Keratinocyte (primary cell): ENCODE measurements at regions not wholly inside any gene's neighbourhood (a gene's known extent, or its start where the extent isn't known, plus 50 kb on each side); places are given as distances from the start of the nearest gene placed in this dataset.

Experiments
- DNase-seq: peaks from one replicate; pipeline ENCODE4 v3.0.0-alpha.2; 2011; ENCODE audit warnings: low read depth, missing footprints, low spot score
- FAIRE-seq: peaks from 2 replicates; lab custom pipeline; 2011; peaks lifted over from hg19 to GRCh38; lab: Jason Lieb, UNC
- H2AFZ ChIP-seq: 2 replicates; pipeline ENCODE4 v1.6.0; 2012; ENCODE audit warnings: low read length, control low read depth, inconsistent platforms; ENCODE audit not compliant: control insufficient read depth
- H3K27ac ChIP-seq: 2 replicates; pipeline ENCODE4 v1.5.1; 2011; ENCODE audit warnings: low read length; ENCODE audit not compliant: control insufficient read depth, insufficient read depth
- H3K27me3 ChIP-seq: 3 replicates; pipeline ENCODE4 v1.6.0; 2011; ENCODE audit warnings: low read length; ENCODE audit not compliant: control insufficient read depth, insufficient read depth; ENCODE audit errors: extremely low read depth
- H3K36me3 ChIP-seq, 2 experiments: 2 replicates in 1 of 2; 3 replicates in 1 of 2; pipeline ENCODE4 v1.5.1; 2011; ENCODE audit warnings: low read length in 2 of 2, mild to moderate bottlenecking in 1 of 2; ENCODE audit not compliant: control insufficient read depth in 2 of 2, insufficient read depth in 2 of 2; ENCODE audit errors: extremely low read depth in 1 of 2
- H3K4me1 ChIP-seq: 3 replicates; pipeline ENCODE4 v1.5.1; 2011; ENCODE audit warnings: low read length; ENCODE audit not compliant: control insufficient read depth, insufficient read depth; ENCODE audit errors: extremely low read depth
- H3K4me2 ChIP-seq: 3 replicates; pipeline ENCODE4 v1.6.0; 2011; ENCODE audit warnings: low read depth, low read length; ENCODE audit not compliant: control insufficient read depth, insufficient read depth; ENCODE audit errors: extremely low read depth
- H3K4me3 ChIP-seq, 3 experiments: fragments of 200-600 bp in 1 of 3; sonication (generic) in 1 of 3; 2 replicates in 2 of 3; 3 replicates in 1 of 3; pipeline ENCODE4 v1.5.1; 2011 to 2016; ENCODE audit warnings: low read length in 3 of 3, mild to moderate bottlenecking in 3 of 3, control low read depth in 2 of 3, inconsistent platforms in 1 of 3, low read depth in 1 of 3, mixed read lengths in 1 of 3, mixed run types in 1 of 3, moderate library complexity in 1 of 3; ENCODE audit not compliant: control insufficient read depth in 2 of 3, insufficient read depth in 2 of 3; ENCODE audit errors: extremely low read depth in 1 of 3
- H3K79me2 ChIP-seq: 2 replicates; pipeline ENCODE4 v1.6.0; 2012; ENCODE audit warnings: low read length; ENCODE audit not compliant: control insufficient read depth, insufficient read depth
- H3K9ac ChIP-seq: 3 replicates; pipeline ENCODE4 v1.6.0; 2011; ENCODE audit warnings: low read length; ENCODE audit not compliant: control insufficient read depth, insufficient read depth; ENCODE audit errors: extremely low read depth
- H3K9me1 ChIP-seq: 3 replicates; pipeline ENCODE4 v1.6.0; 2011; ENCODE audit warnings: low read length; ENCODE audit not compliant: control insufficient read depth, insufficient read depth; ENCODE audit errors: extremely low read depth
- H3K9me3 ChIP-seq: 2 replicates; pipeline ENCODE4 v1.5.1; 2012; ENCODE audit warnings: low read depth, low read length; ENCODE audit not compliant: control insufficient read depth
- H4K20me1 ChIP-seq: 3 replicates; pipeline ENCODE4 v1.6.0; 2011; ENCODE audit warnings: low read length; ENCODE audit not compliant: control insufficient read depth, insufficient read depth; ENCODE audit errors: extremely low read depth
- CTCF ChIP-seq, 3 experiments: IDR thresholded peaks in 1 of 3; conservative IDR thresholded peaks in 1 of 3; optimal IDR thresholded peaks in 1 of 3; 2 replicates in 2 of 3; 3 replicates in 1 of 3; pipeline versions ENCODE3 to v1.5.1; 2011; ENCODE audit warnings: low read length in 3 of 3, mild to moderate bottlenecking in 3 of 3, moderate library complexity in 2 of 3, control low read depth in 1 of 3, inconsistent platforms in 1 of 3; ENCODE audit not compliant: insufficient read depth in 2 of 3; ENCODE audit errors: extremely low read depth in 1 of 3
- EZH2 ChIP-seq: IDR thresholded peaks from one replicate; pipeline ENCODE4 v1.6.1; 2012; ENCODE audit warnings: inconsistent platforms, mild to moderate bottlenecking, low read length, moderate library complexity
- dilution Hi-C: fragments of 300-500 bp; cut with MboI; formaldehyde crosslinking; loops from one replicate; pipeline ENCODE4 v1.7.0; 2020; ENCODE audit warnings: low sequenced_read_pairs; ENCODE audit not compliant: extremely low pct_ligation_motif_present

GRCh38 chr17:13114601-13115031 is 96.8 kb upstream of the ELAC2 start:
- Histone ChIP-seq H3K4me2 (no peak overlapping the region), H3K36me3 (no peaks in the 10 kb centered on the region), H3K9me1 (no peaks in the 10 kb centered on the region), H3K27ac (no peak overlapping the region), H3K9ac (no peak overlapping the region), H4K20me1 (no peaks in the 10 kb centered on the region), H3K9me3 (no peaks in the 10 kb centered on the region), H2AFZ (no peak overlapping the region), H3K4me1 (no peaks in the 10 kb centered on the region), H3K27me3 (no peaks in the 10 kb centered on the region), H3K79me2 (no peaks in the 10 kb centered on the region), H3K4me3 (no peak overlapping the region)
- TF ChIP-seq CTCF (optimal IDR thresholded peaks at IDR 0.05 in 1 of 3, IDR thresholded peaks at IDR 0.05 in 1 of 3, conservative IDR thresholded peaks at IDR 0.05 in 1 of 3; ENCODE audit: extremely low read depth in 1 of 3, insufficient read depth in 2 of 3, low read length in 3 of 3) (peak; percentile 32 to 66 (median 53)), EZH2 (no peak)
- dilution Hi-C loops, result no loop called here
- FAIRE-seq (no peak), DNase-seq (no peak)

- Histone ChIP-seq H3K27ac (no peak overlapping the region), H3K9me1 (no peaks in the 10 kb centered on the region), H3K79me2 (no peaks in the 10 kb centered on the region), H2AFZ (no peak overlapping the region), H3K9ac (no peak overlapping the region), H3K27me3 (no peaks in the 10 kb centered on the region), H3K4me2 (no peak overlapping the region), H3K4me1 (no peaks in the 10 kb centered on the region), H4K20me1 (no peaks in the 10 kb centered on the region), H3K4me3 (no peak overlapping the region), H3K36me3 (no peaks in the 10 kb centered on the region), H3K9me3 (no peaks in the 10 kb centered on the region)
- no peak for TF ChIP-seq CTCF (optimal IDR thresholded peaks at IDR 0.05 in 1 of 3, IDR thresholded peaks at IDR 0.05 in 1 of 3, conservative IDR thresholded peaks at IDR 0.05 in 1 of 3; ENCODE audit: extremely low read depth in 1 of 3, insufficient read depth in 2 of 3, low read length in 3 of 3)
- no peak for TF ChIP-seq EZH2
- FAIRE-seq (no peak), DNase-seq (no peak)
- dilution Hi-C loops, result no loop called here
These were observed 96.1 kb upstream of the ELAC2 start for GRCh38 chr17:13113821-13114525.
